ENCODE measurements at regions not wholly inside any gene's neighbourhood (a gene's known extent, or its start where the extent isn't known, plus 50 kb on each side); places are given as distances from the start of the nearest gene placed in this dataset.

DNA sequence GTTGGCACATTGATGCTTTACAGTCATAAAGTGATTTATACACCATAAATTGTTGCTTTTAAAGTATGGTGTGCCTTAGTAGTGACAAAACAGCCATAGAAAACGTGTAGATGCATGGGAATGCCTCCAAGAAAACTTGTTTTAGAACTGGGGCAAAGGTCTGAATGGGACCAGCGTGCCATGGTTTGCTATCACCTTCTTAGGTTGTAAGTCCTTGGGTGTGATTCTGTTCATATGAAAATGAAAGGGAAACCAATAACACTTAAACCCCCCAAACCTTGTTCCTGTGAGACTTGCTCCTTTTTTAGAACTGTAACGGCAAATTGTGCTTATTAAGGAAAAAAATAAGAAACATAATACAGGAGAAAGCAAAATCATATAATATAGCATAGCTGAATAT lies 603.3 kb upstream of the SLITRK6 start:
- H3K4me3 ChIP-seq (ENCODE audit: low read depth, low read length, poor library complexity, severe bottlenecking) = no peak overlapping the region
- no peaks in the 10 kb centered on the region for H3K36me3 ChIP-seq (ENCODE audit: insufficient read depth, low read length)
- peaks cover 14% of the 10 kb centered on the region for H3K4me1 ChIP-seq (ENCODE audit: insufficient read depth, low read length, severe bottlenecking)
- H3K27me3 ChIP-seq (ENCODE audit: insufficient read depth, low read length) = no peaks in the 10 kb centered on the region
- H3K9me2 ChIP-seq (ENCODE audit: low read depth, low read length) = peaks cover 2% of the 10 kb centered on the region; the same call in 1 of the 2 replicates
- no peaks in the 10 kb centered on the region for H3K79me2 ChIP-seq (ENCODE audit: insufficient read depth, low read length)
- TF ChIP-seq, protein P1, sequence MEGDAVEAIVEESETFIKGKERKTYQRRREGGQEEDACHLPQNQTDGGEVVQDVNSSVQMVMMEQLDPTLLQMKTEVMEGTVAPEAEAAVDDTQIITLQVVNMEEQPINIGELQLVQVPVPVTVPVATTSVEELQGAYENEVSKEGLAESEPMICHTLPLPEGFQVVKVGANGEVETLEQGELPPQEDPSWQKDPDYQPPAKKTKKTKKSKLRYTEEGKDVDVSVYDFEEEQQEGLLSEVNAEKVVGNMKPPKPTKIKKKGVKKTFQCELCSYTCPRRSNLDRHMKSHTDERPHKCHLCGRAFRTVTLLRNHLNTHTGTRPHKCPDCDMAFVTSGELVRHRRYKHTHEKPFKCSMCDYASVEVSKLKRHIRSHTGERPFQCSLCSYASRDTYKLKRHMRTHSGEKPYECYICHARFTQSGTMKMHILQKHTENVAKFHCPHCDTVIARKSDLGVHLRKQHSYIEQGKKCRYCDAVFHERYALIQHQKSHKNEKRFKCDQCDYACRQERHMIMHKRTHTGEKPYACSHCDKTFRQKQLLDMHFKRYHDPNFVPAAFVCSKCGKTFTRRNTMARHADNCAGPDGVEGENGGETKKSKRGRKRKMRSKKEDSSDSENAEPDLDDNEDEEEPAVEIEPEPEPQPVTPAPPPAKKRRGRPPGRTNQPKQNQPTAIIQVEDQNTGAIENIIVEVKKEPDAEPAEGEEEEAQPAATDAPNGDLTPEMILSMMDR (IDR thresholded peaks at IDR 0.05; ENCODE audit: low read length) = no peak
- TF ChIP-seq EZH2 (IDR thresholded peaks at IDR 0.05; ENCODE audit: borderline replicate concordance, low read length) = no peak
- H2AFZ ChIP-seq (ENCODE audit: low read length) = peak overlapping the region; percentile 71
- no peak overlapping the region for H3K9ac ChIP-seq (ENCODE audit: low read length)
- H3K27ac ChIP-seq (ENCODE audit: low read depth, low read length, poor library complexity, severe bottlenecking) = no peak overlapping the region
- no peaks in the 10 kb centered on the region; the same call in 1 of the 2 replicates for H3K9me3 ChIP-seq (ENCODE audit: low read length)
- H4K20me1 ChIP-seq (ENCODE audit: insufficient read depth, low read length) = no peaks in the 10 kb centered on the region
- peak overlapping the region; percentile 46; the same call in 1 of the 2 replicates for H3K4me2 ChIP-seq (ENCODE audit: low read length)
- no peaks in the 10 kb centered on the region for H3F3A ChIP-seq (ENCODE audit: insufficient read depth, low read length)

DNA sequence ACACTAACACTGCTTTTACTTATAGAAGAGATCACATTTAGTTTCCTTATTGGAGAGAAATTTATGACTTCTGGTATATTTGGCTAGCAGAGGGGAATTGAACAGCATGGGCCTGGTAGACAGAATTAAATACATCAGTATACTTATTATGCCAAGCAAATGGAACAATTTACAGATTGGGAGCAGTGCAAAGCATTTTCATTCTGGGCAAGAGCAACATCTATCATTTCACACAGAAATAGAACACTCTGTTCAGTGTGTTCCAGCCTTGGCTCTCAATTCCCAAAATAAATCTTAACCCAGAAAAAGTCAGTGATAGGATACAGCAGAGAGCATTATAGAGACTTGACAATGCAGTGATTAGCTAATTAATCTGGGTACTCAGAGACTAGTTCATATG lies 604.0 kb upstream of the SLITRK6 start:
- H3F3A ChIP-seq (ENCODE audit: insufficient read depth, low read length) = no peaks in the 10 kb centered on the region
- H3K4me3 ChIP-seq (ENCODE audit: low read depth, low read length, poor library complexity, severe bottlenecking) = no peak overlapping the region
- H3K27ac ChIP-seq (ENCODE audit: low read depth, low read length, poor library complexity, severe bottlenecking) = no peak overlapping the region
- no peaks in the 10 kb centered on the region for H3K27me3 ChIP-seq (ENCODE audit: insufficient read depth, low read length)
- no peaks in the 10 kb centered on the region for H3K79me2 ChIP-seq (ENCODE audit: insufficient read depth, low read length)
- H2AFZ ChIP-seq (ENCODE audit: low read length) = peak overlapping the region; percentile 71
- H3K9me2 ChIP-seq (ENCODE audit: low read depth, low read length) = no peaks in the 10 kb centered on the region
- no peak for TF ChIP-seq EZH2 (IDR thresholded peaks at IDR 0.05; ENCODE audit: borderline replicate concordance, low read length)
- TF ChIP-seq, protein P1 (IDR thresholded peaks at IDR 0.05; ENCODE audit: low read length) = no peak
- peaks cover 14% of the 10 kb centered on the region for H3K4me1 ChIP-seq (ENCODE audit: insufficient read depth, low read length, severe bottlenecking)
- peak overlapping the region; percentile 46; the same call in 1 of the 2 replicates for H3K4me2 ChIP-seq (ENCODE audit: low read length)
- no peaks in the 10 kb centered on the region for H4K20me1 ChIP-seq (ENCODE audit: insufficient read depth, low read length)
- H3K36me3 ChIP-seq (ENCODE audit: insufficient read depth, low read length) = no peaks in the 10 kb centered on the region
- H3K9me3 ChIP-seq (ENCODE audit: low read length) = no peaks in the 10 kb centered on the region; the same call in 1 of the 2 replicates
- no peak overlapping the region for H3K9ac ChIP-seq (ENCODE audit: low read length)

DNA sequence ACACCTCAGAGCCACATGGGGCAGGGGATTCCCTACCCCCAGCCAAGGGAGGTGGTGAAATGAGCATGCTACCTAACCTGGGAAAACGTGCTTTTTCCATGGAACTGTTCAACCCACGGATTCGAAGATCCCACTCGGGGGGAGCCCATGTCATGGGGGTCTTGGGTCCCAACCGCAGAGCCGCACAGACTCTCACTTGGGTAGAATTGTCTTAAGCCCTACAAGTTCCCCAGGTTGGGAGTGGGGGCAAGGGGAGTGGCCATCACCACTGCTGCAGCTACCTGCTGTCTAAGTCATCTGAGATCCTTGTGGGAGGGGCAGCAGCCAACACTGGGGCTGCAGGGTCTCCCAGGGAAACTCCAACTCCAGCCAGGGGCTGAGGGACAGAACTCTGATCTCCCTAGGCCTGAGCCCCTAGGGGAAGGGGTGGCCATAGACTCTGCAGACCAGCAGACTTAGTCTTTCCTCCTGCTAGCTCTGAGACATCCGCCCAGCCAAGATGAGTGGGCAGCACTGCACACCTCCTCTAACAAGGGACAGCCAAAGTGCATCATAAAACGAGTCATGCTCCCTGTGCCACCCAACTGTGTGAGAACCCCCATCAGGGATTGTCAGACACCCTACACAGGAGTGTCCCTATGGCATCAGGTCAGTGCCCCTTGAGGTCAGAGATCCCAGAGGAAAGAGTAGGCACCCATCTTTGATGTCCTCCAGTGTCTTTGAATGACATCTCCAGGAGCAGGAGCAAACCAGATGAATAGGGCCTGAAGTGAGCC lies 610.4 kb upstream of the SLITRK6 start:
- Histone ChIP-seq H3K79me2 (ENCODE audit: insufficient read depth, low read length) (no peaks in the 10 kb centered on the region), H3K27me3 (ENCODE audit: insufficient read depth, low read length) (no peaks in the 10 kb centered on the region)
- no peak for TF ChIP-seq EZH2 (IDR thresholded peaks at IDR 0.05; ENCODE audit: borderline replicate concordance, low read length)
- TF ChIP-seq, protein P1 (IDR thresholded peaks at IDR 0.05; ENCODE audit: low read length) = no peak

More for the DNA sequence above, 610.4 kb upstream of the SLITRK6 start:
- no peak overlapping the region for H3K4me3 ChIP-seq (ENCODE audit: low read depth, low read length, poor library complexity, severe bottlenecking)
- no peaks in the 10 kb centered on the region for H3K9me3 ChIP-seq (ENCODE audit: low read length)
- H3K9me2 ChIP-seq (ENCODE audit: low read depth, low read length) = no peaks in the 10 kb centered on the region
- no peak overlapping the region for H3K27ac ChIP-seq (ENCODE audit: low read depth, low read length, poor library complexity, severe bottlenecking)
- H2AFZ ChIP-seq (ENCODE audit: low read length) = no peak overlapping the region
- H3F3A ChIP-seq (ENCODE audit: insufficient read depth, low read length) = no peaks in the 10 kb centered on the region
- H3K9ac ChIP-seq (ENCODE audit: low read length) = no peak overlapping the region
- no peaks in the 10 kb centered on the region for H3K4me1 ChIP-seq (ENCODE audit: insufficient read depth, low read length, severe bottlenecking)
- H4K20me1 ChIP-seq (ENCODE audit: insufficient read depth, low read length) = no peaks in the 10 kb centered on the region
- H3K36me3 ChIP-seq (ENCODE audit: insufficient read depth, low read length) = no peaks in the 10 kb centered on the region
- no peak overlapping the region for H3K4me2 ChIP-seq (ENCODE audit: low read length)

All from OCI-LY1 (cell line).